ENCODE measurements at regions not wholly inside any gene's neighbourhood (a gene's known extent, or its start where the extent isn't known, plus 50 kb on each side); places are given as distances from the start of the nearest gene placed in this dataset.

DNA sequence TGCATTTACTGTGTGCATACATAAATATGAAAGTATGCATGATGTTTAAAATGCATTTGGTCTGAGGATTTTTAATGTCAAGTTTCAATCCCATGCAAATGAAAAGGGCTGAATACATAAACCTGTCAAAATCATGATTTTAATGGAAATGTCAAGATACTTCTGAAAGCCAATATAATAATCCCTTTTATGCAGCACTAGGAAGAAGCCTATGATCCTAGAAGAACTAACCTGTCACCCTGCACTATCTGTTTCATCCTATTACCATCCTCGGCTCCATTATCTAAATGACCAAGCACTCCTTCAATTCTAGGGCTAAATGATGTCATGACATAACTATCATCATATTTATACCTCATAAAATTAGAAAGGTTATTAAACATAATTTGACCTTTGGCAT is 2229.4 kb upstream of the WWC1 start:
- TF ChIP-seq, protein P1, sequence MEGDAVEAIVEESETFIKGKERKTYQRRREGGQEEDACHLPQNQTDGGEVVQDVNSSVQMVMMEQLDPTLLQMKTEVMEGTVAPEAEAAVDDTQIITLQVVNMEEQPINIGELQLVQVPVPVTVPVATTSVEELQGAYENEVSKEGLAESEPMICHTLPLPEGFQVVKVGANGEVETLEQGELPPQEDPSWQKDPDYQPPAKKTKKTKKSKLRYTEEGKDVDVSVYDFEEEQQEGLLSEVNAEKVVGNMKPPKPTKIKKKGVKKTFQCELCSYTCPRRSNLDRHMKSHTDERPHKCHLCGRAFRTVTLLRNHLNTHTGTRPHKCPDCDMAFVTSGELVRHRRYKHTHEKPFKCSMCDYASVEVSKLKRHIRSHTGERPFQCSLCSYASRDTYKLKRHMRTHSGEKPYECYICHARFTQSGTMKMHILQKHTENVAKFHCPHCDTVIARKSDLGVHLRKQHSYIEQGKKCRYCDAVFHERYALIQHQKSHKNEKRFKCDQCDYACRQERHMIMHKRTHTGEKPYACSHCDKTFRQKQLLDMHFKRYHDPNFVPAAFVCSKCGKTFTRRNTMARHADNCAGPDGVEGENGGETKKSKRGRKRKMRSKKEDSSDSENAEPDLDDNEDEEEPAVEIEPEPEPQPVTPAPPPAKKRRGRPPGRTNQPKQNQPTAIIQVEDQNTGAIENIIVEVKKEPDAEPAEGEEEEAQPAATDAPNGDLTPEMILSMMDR (IDR thresholded peaks at IDR 0.05; ENCODE audit: low read depth, low read length) = no peak
- no peak for TF ChIP-seq POLR2A (IDR thresholded peaks at IDR 0.05; ENCODE audit: extremely low read depth, insufficient read length)

Measured in NB4 (cell line).